Right lobe of liver (tissue), 6 donors: ENCODE measurements at regions not wholly inside any gene's neighbourhood (a gene's known extent, or its start where the extent isn't known, plus 50 kb on each side); places are given as distances from the start of the nearest gene placed in this dataset.

Source experiments
- ATAC-seq, 4 donors: fragments of 200-7000 bp; cut with Tn5 transposase; one replicate each; pipeline ENCODE4 v1.9.1; 2020; ENCODE audit warnings: mild to moderate bottlenecking in 4 of 4, moderate library complexity in 4 of 4
- DNase-seq, 3 donors: peaks; one replicate each; pipeline ENCODE4 v3.0.0-alpha.2; 2020
- H3K27ac ChIP-seq, 3 donors: fragments of 200-600 bp; one replicate each; pipeline ENCODE4 v1.8.0; 2022
- H3K27me3 ChIP-seq, 2 donors: fragments of 200-600 bp; one replicate each; pipeline ENCODE4 v1.8.0; 2022
- H3K36me3 ChIP-seq, 4 donors: fragments of 200-600 bp; sonication (generic) in 1 of 4; one replicate each; pipeline versions ENCODE4 v1.5.1 to v1.8.0; 2017 to 2022; ENCODE audit warnings: control low read depth in 1 of 4
- H3K4me1 ChIP-seq, 4 donors: fragments of 200-600 bp; sonication (generic) in 1 of 4; one replicate each; pipeline versions ENCODE4 v1.5.1 to v1.8.0; 2017 to 2022; ENCODE audit warnings: control low read depth in 1 of 4
- H3K4me3 ChIP-seq, 3 donors: fragments of 200-600 bp; one replicate each; pipeline ENCODE4 v1.8.0; 2022
- H3K9me3 ChIP-seq, 4 donors: fragments of 200-600 bp; sonication (generic) in 1 of 4; one replicate each; pipeline versions ENCODE4 v1.5.1 to v1.8.0; 2017 to 2022; ENCODE audit warnings: control low read depth in 1 of 4
- POLR2A ChIP-seq: fragments of 450-650 bp; IDR thresholded peaks from one replicate; pipeline ENCODE4 v1.6.1; 2017; ENCODE audit warnings: antibody characterized with exemption, mild to moderate bottlenecking
- WGBS: methylation state at CpG from one replicate; pipeline ENCODE4 v1.1.6; 2018; ENCODE audit warnings: low coverage, low lambda C conversion rate; ENCODE audit not compliant: insufficient coverage; ENCODE audit errors: missing lambda C conversion rate; 5-methylcytosine and 5-hydroxymethylcytosine counted together
- intact Hi-C, 2 donors: fragments of 100-400 bp; cut with DNase I; formaldehyde crosslinking; loops; one replicate each; pipeline versions ENCODE4 v1.11.2 to v1.14.1; 2022
- TF ChIP-seq, protein P1 (sequence below), 4 donors: fragments of 200-600 bp in 3 of 4; fragments of 450-650 bp in 1 of 4; IDR thresholded peaks; one replicate each; pipeline versions ENCODE4 v1.5.1 to v1.8.0; 2016 to 2022; ENCODE audit warnings: antibody characterized with exemption in 4 of 4, mild to moderate bottlenecking in 2 of 4
- donor health status: DM: no; HTN: yes; CAD: no.
- donor health status: DM: no; HTN: no; CAD: no.
- donor health status: DM: no; HTN: no; CAD: no.
- donor health status: DM: no; HTN: yes; CAD: no.
- donor health status: DM: no; HTN: yes; CAD: no.

DNA sequence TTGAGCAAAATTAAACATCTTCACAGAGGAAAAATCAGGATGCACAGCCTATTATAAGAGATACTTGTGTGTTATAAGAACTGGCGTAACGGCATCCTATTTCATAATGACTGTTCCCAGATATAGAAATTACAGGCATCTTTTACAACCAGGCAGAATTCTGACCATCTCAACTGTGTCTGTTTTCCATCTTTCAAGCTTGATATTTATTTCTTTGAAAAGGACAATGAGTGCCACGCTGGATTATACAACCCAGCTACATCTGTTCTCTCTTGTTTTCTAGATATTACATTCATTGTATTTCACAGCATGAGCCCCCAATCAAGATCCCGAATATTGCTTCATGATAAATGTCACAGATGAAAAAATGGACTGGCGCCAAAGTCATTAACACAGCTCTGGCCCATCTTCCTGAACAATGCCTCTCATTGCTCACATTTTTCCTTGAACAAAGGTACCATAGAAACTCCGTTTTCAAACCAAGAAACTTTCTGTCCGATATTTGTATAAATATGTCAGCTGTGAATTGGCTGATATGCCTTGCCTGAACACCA, 420.6 kb downstream of the TBL1XR1 start:
- 72% methylated on average over 7 of the region's 7 CpGs for WGBS
- ATAC-seq, result no peak
- Histone ChIP-seq H3K9me3 (no peaks in the 10 kb centered on the region), H3K36me3 (no peaks in the 10 kb centered on the region), H3K4me3 (no peak overlapping the region), H3K27me3 (no peaks in the 10 kb centered on the region), H3K4me1 (no peaks in the 10 kb centered on the region), H3K27ac (no peak overlapping the region)
- TF ChIP-seq, protein P1, sequence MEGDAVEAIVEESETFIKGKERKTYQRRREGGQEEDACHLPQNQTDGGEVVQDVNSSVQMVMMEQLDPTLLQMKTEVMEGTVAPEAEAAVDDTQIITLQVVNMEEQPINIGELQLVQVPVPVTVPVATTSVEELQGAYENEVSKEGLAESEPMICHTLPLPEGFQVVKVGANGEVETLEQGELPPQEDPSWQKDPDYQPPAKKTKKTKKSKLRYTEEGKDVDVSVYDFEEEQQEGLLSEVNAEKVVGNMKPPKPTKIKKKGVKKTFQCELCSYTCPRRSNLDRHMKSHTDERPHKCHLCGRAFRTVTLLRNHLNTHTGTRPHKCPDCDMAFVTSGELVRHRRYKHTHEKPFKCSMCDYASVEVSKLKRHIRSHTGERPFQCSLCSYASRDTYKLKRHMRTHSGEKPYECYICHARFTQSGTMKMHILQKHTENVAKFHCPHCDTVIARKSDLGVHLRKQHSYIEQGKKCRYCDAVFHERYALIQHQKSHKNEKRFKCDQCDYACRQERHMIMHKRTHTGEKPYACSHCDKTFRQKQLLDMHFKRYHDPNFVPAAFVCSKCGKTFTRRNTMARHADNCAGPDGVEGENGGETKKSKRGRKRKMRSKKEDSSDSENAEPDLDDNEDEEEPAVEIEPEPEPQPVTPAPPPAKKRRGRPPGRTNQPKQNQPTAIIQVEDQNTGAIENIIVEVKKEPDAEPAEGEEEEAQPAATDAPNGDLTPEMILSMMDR (IDR thresholded peaks at IDR 0.05), result no peak
- no peak for TF ChIP-seq POLR2A
- no peak for DNase-seq
- intact Hi-C loops, result no loop called here

DNA sequence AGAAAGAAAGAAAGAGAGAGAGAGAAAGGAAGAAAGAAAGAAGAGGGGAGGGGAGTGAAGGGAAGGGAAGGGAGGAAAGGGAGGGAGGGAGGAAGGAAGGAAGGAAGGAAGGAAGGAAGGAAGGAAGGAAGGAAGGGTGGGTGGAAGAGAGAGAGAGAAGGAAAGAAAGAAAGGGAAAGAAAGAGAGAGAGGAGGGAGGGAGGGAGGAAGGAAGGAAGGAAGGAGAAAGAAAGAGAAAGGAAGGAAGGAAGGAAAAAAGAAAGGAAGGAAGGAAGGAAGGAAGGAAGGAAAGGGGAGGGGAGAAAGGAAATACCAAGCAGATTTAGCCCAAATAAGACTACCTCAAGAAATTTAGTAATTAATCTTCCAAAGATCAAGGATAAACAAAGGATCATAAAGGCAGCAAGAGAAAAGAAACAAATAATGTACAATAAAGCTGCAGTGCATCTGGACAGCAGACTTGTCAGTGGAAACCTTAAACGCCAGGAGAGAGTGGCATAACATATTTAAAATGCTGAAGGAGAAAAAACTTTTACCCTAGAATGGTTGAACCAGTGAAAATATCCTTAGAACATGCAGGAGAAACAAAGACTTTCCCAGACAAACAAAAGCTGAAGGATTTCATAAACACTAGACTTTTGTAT, 427.6 kb downstream of the TBL1XR1 start:
- DNase-seq (no peak), ATAC-seq (no peak)
- H3K27ac ChIP-seq, result no peak overlapping the region
- no peaks in the 10 kb centered on the region for H3K27me3 ChIP-seq
- 57% methylated on average over 1 of the region's 1 CpG for WGBS
- intact Hi-C loops, result no loop called here
- no peak overlapping the region for H3K4me3 ChIP-seq
- no peaks in the 10 kb centered on the region for H3K9me3 ChIP-seq
- H3K4me1 ChIP-seq, result no peaks in the 10 kb centered on the region
- H3K36me3 ChIP-seq, result no peaks in the 10 kb centered on the region
- TF ChIP-seq, protein P1 (IDR thresholded peaks at IDR 0.05), result no peak
- no peak for TF ChIP-seq POLR2A

DNA sequence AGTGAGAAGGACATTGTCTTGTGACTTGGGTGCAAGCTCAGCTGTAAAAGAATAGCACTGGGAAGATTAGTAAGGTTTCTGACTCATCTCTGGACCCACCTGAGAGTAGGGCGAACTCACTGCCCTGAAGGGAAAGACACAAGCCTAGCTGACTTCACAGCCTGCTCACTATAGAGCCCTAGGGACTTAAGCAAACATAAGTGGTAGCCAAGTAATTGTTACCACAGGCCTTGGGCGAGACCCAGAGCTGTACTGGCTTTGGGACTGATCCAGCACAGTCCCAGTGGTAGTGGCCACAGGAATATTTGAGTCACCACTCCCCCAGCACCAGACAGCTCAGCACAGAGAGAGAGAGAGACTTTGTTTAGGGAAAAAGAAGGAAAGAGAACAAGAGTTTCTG, 429.9 kb downstream of the TBL1XR1 start:
- Histone ChIP-seq H3K4me3 (no peak overlapping the region), H3K9me3 (peaks cover 0 to 5% (median 0%) of the 10 kb centered on the region in 4 donors), H3K36me3 (no peaks in the 10 kb centered on the region), H3K27me3 (no peaks in the 10 kb centered on the region), H3K27ac (no peak overlapping the region), H3K4me1 (no peaks in the 10 kb centered on the region)
- intact Hi-C loops, result no loop called here
- WGBS, result 38% methylated on average over 2 of the region's 2 CpGs
- DNase-seq (peak in 1 of 3 donors; percentile 37), ATAC-seq (peak in 2 of 4 donors; percentile 13 to 97)
- TF ChIP-seq, protein P1 (IDR thresholded peaks at IDR 0.05), result no peak

DNA sequence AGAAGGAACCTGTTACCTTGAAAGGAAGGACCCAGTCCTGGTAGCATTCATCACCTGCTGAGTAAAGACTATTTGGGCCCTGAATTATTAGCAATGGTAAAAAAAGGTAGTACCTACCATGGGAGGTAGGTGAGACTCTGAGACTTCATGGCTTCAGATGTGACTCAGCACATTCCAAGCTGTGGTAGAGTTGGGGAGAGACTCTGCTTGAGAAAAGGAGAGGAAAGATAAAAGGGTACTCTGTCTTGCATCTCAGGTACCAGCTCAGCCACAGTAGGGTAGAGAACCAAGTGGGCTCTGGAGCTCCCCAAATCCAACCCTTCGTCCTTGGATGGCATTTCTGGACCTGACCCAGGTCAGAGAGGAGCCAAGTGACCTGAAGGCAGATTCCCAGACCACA, 430.4 kb downstream of the TBL1XR1 start:
- ATAC-seq (no peak), DNase-seq (no peak)
- Histone ChIP-seq H3K27ac (no peak overlapping the region), H3K36me3 (no peaks in the 10 kb centered on the region), H3K9me3 (peaks cover 0 to 5% (median 0%) of the 10 kb centered on the region in 4 donors), H3K4me3 (no peak overlapping the region), H3K27me3 (no peaks in the 10 kb centered on the region), H3K4me1 (no peaks in the 10 kb centered on the region)
- no peak for TF ChIP-seq POLR2A
- TF ChIP-seq, protein P1 (IDR thresholded peaks at IDR 0.05), result no peak
- WGBS, result 40% methylated on average over 1 of the region's 1 CpG
- intact Hi-C loops, result no loop called here
